NB4 (cell line): ENCODE measurements at regions not wholly inside any gene's neighbourhood (a gene's known extent, or its start where the extent isn't known, plus 50 kb on each side); places are given as distances from the start of the nearest gene placed in this dataset.

Source experiments
- DNase-seq: peaks from one replicate; pipeline ENCODE4 v3.0.0; 2010; ENCODE audit warnings: low read depth
- H3K4me3 ChIP-seq: one replicate; pipeline ENCODE4 v1.5.1; 2011; ENCODE audit warnings: mild to moderate bottlenecking, low read depth, low read length, moderate library complexity
- MYC ChIP-seq: IDR thresholded peaks from 2 replicates; pipeline ENCODE4 v1.6.1; 2011; ENCODE audit warnings: low read depth, low read length
- POLR2A ChIP-seq: IDR thresholded peaks from 2 replicates; pipeline ENCODE4 v1.6.1; 2011; ENCODE audit warnings: mild to moderate bottlenecking; ENCODE audit not compliant: insufficient read length; ENCODE audit errors: extremely low read depth
- TF ChIP-seq, protein P1 (sequence below): IDR thresholded peaks from one replicate; pipeline ENCODE4 v1.5.1; 2012; ENCODE audit warnings: low read depth, low read length
- TF ChIP-seq, protein P2 (sequence below): IDR thresholded peaks from 2 replicates; pipeline ENCODE4 v1.6.1; 2011; ENCODE audit warnings: low read depth, low read length

GRCh38 chr7:52940481-52940880 is 95.0 kb upstream of the POM121L12 start:
- H3K4me3 ChIP-seq: no peak overlapping the region
- no peak for DNase-seq
- TF ChIP-seq, protein P1, sequence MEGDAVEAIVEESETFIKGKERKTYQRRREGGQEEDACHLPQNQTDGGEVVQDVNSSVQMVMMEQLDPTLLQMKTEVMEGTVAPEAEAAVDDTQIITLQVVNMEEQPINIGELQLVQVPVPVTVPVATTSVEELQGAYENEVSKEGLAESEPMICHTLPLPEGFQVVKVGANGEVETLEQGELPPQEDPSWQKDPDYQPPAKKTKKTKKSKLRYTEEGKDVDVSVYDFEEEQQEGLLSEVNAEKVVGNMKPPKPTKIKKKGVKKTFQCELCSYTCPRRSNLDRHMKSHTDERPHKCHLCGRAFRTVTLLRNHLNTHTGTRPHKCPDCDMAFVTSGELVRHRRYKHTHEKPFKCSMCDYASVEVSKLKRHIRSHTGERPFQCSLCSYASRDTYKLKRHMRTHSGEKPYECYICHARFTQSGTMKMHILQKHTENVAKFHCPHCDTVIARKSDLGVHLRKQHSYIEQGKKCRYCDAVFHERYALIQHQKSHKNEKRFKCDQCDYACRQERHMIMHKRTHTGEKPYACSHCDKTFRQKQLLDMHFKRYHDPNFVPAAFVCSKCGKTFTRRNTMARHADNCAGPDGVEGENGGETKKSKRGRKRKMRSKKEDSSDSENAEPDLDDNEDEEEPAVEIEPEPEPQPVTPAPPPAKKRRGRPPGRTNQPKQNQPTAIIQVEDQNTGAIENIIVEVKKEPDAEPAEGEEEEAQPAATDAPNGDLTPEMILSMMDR: no peak
- TF ChIP-seq MYC (no peak), POLR2A (no peak)
- TF ChIP-seq, protein P2, sequence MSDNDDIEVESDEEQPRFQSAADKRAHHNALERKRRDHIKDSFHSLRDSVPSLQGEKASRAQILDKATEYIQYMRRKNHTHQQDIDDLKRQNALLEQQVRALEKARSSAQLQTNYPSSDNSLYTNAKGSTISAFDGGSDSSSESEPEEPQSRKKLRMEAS: no peak

- TF ChIP-seq, protein P1: no peak
- TF ChIP-seq, protein P2: no peak
- TF ChIP-seq POLR2A (no peak), MYC (no peak)
- no peak overlapping the region for H3K4me3 ChIP-seq
- no peak for DNase-seq
These were observed 96.8 kb upstream of the POM121L12 start for GRCh38 chr7:52938455-52939133.

- no peak for DNase-seq
- TF ChIP-seq POLR2A: no peak
- TF ChIP-seq, protein P1: no peak
- TF ChIP-seq, protein P2: no peak
- TF ChIP-seq MYC: no peak
- no peak overlapping the region for H3K4me3 ChIP-seq
These were observed 98.7 kb upstream of the POM121L12 start for GRCh38 chr7:52936750-52937149.

- no peak overlapping the region for H3K4me3 ChIP-seq
- no peak for DNase-seq
- TF ChIP-seq, protein P1: no peak
- TF ChIP-seq MYC (no peak), POLR2A (no peak)
- TF ChIP-seq, protein P2: no peak
These were observed 106.8 kb upstream of the POM121L12 start for GRCh38 chr7:52928591-52928990.

DNA sequence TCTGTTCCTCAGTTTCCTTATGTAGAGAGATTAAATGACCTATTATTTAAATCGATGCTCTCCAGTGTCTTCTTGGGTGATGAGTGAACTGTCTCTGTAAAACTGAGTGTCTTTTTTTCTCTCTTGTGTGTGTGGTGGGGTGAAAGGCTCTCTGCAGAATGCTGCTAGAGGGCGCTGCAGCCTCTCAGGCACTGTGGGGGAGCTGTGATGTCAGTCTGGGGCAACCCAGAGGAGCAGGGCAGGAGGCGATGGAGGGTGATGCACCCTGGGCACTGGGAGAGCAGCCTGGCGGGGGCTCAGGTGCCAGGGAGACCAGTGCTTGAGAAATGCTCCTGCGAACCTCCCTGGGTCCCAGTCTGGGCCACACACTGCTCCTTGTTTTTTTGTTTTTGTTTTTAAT is 110.1 kb upstream of the POM121L12 start:
- TF ChIP-seq, protein P1: peak; percentile 30
- no peak for TF ChIP-seq POLR2A
- DNase-seq: peak; percentile 16

GRCh38 chr7:52920977-52921376 is 114.5 kb upstream of the POM121L12 start:
- no peak for DNase-seq
- no peak overlapping the region for H3K4me3 ChIP-seq
- TF ChIP-seq, protein P1: no peak
- TF ChIP-seq, protein P2: no peak
- no peak for TF ChIP-seq POLR2A
- no peak for TF ChIP-seq MYC

More for the DNA sequence above, 110.1 kb upstream of the POM121L12 start:
- H3K4me3 ChIP-seq: no peak overlapping the region
